ENCODE measurements at regions not wholly inside any gene's neighbourhood (a gene's known extent, or its start where the extent isn't known, plus 50 kb on each side); places are given as distances from the start of the nearest gene placed in this dataset.

DNA sequence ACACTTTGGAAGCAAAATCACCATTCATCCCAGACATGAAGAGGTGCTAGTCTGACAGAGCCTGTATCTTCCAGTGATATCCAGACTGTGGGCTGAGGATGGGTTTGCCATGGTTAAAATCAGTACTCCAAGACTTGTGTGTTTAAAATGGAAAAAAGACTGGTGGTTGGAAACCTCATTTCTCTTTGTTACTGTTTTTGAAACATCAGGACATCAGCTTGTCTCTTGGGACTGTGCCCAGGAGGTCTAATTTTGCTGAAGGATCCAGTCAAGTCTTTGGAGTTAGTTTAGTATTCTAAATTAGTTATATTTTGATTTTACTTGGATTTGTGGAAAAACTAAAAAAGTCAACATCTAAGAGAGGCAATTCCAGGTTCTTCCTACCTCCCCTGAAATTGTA, 578.4 kb downstream of the PLCL1 start:
- Mint-ChIP-seq H3K27me3 (ENCODE audit: low read depth, unreplicated experiment) (no peaks in the 10 kb centered on the region), H3K4me3 (ENCODE audit: unreplicated experiment) (no peak overlapping the region), H3K27ac (ENCODE audit: unreplicated experiment) (no peak overlapping the region), H3K4me1 (ENCODE audit: low read depth, unreplicated experiment) (no peaks in the 10 kb centered on the region), H3K9me3 (ENCODE audit: unreplicated experiment) (no peaks in the 10 kb centered on the region), H3K36me3 (ENCODE audit: low read depth, unreplicated experiment) (no peaks in the 10 kb centered on the region)
- H3K27me3 ChIP-seq (ENCODE audit: insufficient read depth, low read length) = no peaks in the 10 kb centered on the region
- no peak overlapping the region for H2AFZ ChIP-seq (ENCODE audit: low read depth, low read length)
- no peak overlapping the region for H3K4me3 ChIP-seq (ENCODE audit: insufficient read depth, low read depth, low read length)
- no peak overlapping the region for H3K9ac ChIP-seq (ENCODE audit: low read length)
- H3K36me3 ChIP-seq (ENCODE audit: insufficient read depth, low read length) = no peaks in the 10 kb centered on the region
- no peaks in the 10 kb centered on the region for H3K9me3 ChIP-seq (ENCODE audit: insufficient read depth, low read depth, low read length)
- H3K79me2 ChIP-seq (ENCODE audit: insufficient read depth, low read length) = no peaks in the 10 kb centered on the region
- no peaks in the 10 kb centered on the region for H4K20me1 ChIP-seq (ENCODE audit: insufficient read depth, low read length)
- no peaks in the 10 kb centered on the region for H3K4me1 ChIP-seq (ENCODE audit: insufficient read depth, low read length)
- DNase-seq (ENCODE audit: low read depth) (no peak), FAIRE-seq (no peak)
- TF ChIP-seq, protein P1, sequence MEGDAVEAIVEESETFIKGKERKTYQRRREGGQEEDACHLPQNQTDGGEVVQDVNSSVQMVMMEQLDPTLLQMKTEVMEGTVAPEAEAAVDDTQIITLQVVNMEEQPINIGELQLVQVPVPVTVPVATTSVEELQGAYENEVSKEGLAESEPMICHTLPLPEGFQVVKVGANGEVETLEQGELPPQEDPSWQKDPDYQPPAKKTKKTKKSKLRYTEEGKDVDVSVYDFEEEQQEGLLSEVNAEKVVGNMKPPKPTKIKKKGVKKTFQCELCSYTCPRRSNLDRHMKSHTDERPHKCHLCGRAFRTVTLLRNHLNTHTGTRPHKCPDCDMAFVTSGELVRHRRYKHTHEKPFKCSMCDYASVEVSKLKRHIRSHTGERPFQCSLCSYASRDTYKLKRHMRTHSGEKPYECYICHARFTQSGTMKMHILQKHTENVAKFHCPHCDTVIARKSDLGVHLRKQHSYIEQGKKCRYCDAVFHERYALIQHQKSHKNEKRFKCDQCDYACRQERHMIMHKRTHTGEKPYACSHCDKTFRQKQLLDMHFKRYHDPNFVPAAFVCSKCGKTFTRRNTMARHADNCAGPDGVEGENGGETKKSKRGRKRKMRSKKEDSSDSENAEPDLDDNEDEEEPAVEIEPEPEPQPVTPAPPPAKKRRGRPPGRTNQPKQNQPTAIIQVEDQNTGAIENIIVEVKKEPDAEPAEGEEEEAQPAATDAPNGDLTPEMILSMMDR (IDR thresholded peaks at IDR 0.05; ENCODE audit: insufficient read depth, low read depth, low read length) = no peak
- H3K4me2 ChIP-seq (ENCODE audit: low read length) = no peak overlapping the region
- no peak overlapping the region for H3K27ac ChIP-seq (ENCODE audit: low read depth, low read length)

DNA sequence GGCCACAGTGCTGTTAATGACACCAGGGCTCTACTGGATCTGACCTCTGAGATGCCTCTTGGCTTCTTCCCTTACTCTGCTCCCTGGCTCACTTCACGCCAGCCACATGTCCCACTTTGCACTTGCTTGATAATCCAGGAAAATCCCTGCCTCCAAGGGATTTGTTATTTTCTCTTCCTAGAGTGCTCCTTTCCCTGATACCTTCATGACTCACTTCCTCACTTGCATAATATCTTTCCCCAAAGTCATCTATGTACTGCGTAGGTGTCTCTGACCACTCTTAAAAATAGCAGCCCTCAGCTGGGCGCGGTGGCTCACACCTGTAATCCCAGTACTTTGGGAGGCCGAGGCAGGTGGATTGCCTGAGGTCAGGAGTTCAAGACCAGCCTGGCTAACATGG, 572.3 kb downstream of the PLCL1 start:
- FAIRE-seq = no peak
- DNase-seq (ENCODE audit: low read depth) = peak; percentile 30
- no peak overlapping the region for H3K27ac Mint-ChIP-seq (ENCODE audit: unreplicated experiment)
- Histone ChIP-seq H3K79me2 (ENCODE audit: insufficient read depth, low read length) (no peaks in the 10 kb centered on the region), H3K4me3 (ENCODE audit: insufficient read depth, low read depth, low read length) (no peak overlapping the region), H4K20me1 (ENCODE audit: insufficient read depth, low read length) (no peaks in the 10 kb centered on the region), H3K9me3 (ENCODE audit: insufficient read depth, low read depth, low read length) (no peaks in the 10 kb centered on the region), H2AFZ (ENCODE audit: low read depth, low read length) (no peak overlapping the region), H3K4me1 (ENCODE audit: insufficient read depth, low read length) (no peaks in the 10 kb centered on the region), H3K36me3 (ENCODE audit: insufficient read depth, low read length) (no peaks in the 10 kb centered on the region), H3K27ac (ENCODE audit: low read depth, low read length) (no peak overlapping the region), H3K27me3 (ENCODE audit: insufficient read depth, low read length) (no peaks in the 10 kb centered on the region), H3K4me2 (ENCODE audit: low read length) (no peak overlapping the region), H3K9ac (ENCODE audit: low read length) (no peak overlapping the region)
- H3K27me3 Mint-ChIP-seq (ENCODE audit: low read depth, unreplicated experiment) = no peaks in the 10 kb centered on the region
- TF ChIP-seq, protein P1 (IDR thresholded peaks at IDR 0.05; ENCODE audit: insufficient read depth, low read depth, low read length) = no peak
- no peak for TF ChIP-seq EZH2 (IDR thresholded peaks at IDR 0.05; ENCODE audit: insufficient read depth, low read length)
- H3K4me1 Mint-ChIP-seq (ENCODE audit: low read depth, unreplicated experiment) = peaks cover 7% of the 10 kb centered on the region
- H3K36me3 Mint-ChIP-seq (ENCODE audit: low read depth, unreplicated experiment) = no peaks in the 10 kb centered on the region
- no peaks in the 10 kb centered on the region for H3K9me3 Mint-ChIP-seq (ENCODE audit: unreplicated experiment)
- H3K4me3 Mint-ChIP-seq (ENCODE audit: unreplicated experiment) = no peak overlapping the region

GRCh38 chr2:198375083-198375410, 570.7 kb downstream of the PLCL1 start:
- no peaks in the 10 kb centered on the region for H3K36me3 ChIP-seq (ENCODE audit: insufficient read depth, low read length)
- TF ChIP-seq, protein P1 (IDR thresholded peaks at IDR 0.05; ENCODE audit: insufficient read depth, low read depth, low read length) = no peak
- TF ChIP-seq EZH2 (IDR thresholded peaks at IDR 0.05; ENCODE audit: insufficient read depth, low read length) = no peak
- no peaks in the 10 kb centered on the region for H4K20me1 ChIP-seq (ENCODE audit: insufficient read depth, low read length)
- no peaks in the 10 kb centered on the region for H3K9me3 Mint-ChIP-seq (ENCODE audit: unreplicated experiment)
- no peaks in the 10 kb centered on the region for H3K9me3 ChIP-seq (ENCODE audit: insufficient read depth, low read depth, low read length)
- peaks cover 7% of the 10 kb centered on the region for H3K4me1 Mint-ChIP-seq (ENCODE audit: low read depth, unreplicated experiment)
- DNase-seq (ENCODE audit: low read depth) (no peak), FAIRE-seq (no peak)
- H3K36me3 Mint-ChIP-seq (ENCODE audit: low read depth, unreplicated experiment) = no peaks in the 10 kb centered on the region
- no peaks in the 10 kb centered on the region for H3K27me3 Mint-ChIP-seq (ENCODE audit: low read depth, unreplicated experiment)
- H3K4me3 Mint-ChIP-seq (ENCODE audit: unreplicated experiment) = no peak overlapping the region
- H3K9ac ChIP-seq (ENCODE audit: low read length) = no peak overlapping the region
- no peak overlapping the region for H2AFZ ChIP-seq (ENCODE audit: low read depth, low read length)
- no peaks in the 10 kb centered on the region for H3K4me1 ChIP-seq (ENCODE audit: insufficient read depth, low read length)
- H3K27ac Mint-ChIP-seq (ENCODE audit: unreplicated experiment) = no peak overlapping the region
- no peak overlapping the region for H3K4me2 ChIP-seq (ENCODE audit: low read length)
- no peaks in the 10 kb centered on the region for H3K27me3 ChIP-seq (ENCODE audit: insufficient read depth, low read length)
- no peak overlapping the region for H3K4me3 ChIP-seq (ENCODE audit: insufficient read depth, low read depth, low read length)
- no peak overlapping the region for H3K27ac ChIP-seq (ENCODE audit: low read depth, low read length)
- H3K79me2 ChIP-seq (ENCODE audit: insufficient read depth, low read length) = no peaks in the 10 kb centered on the region
